KMS-11 (cell line): ENCODE measurements at regions not wholly inside any gene's neighbourhood (a gene's known extent, or its start where the extent isn't known, plus 50 kb on each side); places are given as distances from the start of the nearest gene placed in this dataset.

Source experiments
- H2AFZ ChIP-seq: fragments of 200-600 bp; sonication (generic); 2 replicates; pipeline ENCODE4 v1.6.1; 2016; ENCODE audit warnings: antibody characterized with exemption, mixed run types, low read depth
- H3K27ac ChIP-seq: fragments of 200-600 bp; sonication (generic); 2 replicates; pipeline ENCODE4 v1.6.1; 2016; ENCODE audit warnings: mild to moderate bottlenecking, mixed run types
- H3K27me3 ChIP-seq: fragments of 200-600 bp; sonication (generic); 2 replicates; pipeline ENCODE4 v1.6.1; 2017; ENCODE audit warnings: mild to moderate bottlenecking, low read depth, mixed run types, moderate library complexity; ENCODE audit not compliant: insufficient read depth
- H3K36me3 ChIP-seq: fragments of 200-600 bp; sonication (generic); 2 replicates; pipeline ENCODE4 v1.6.1; 2017; ENCODE audit warnings: mild to moderate bottlenecking, mixed run types; ENCODE audit not compliant: insufficient read depth
- H3K4me1 ChIP-seq: fragments of 200-600 bp; sonication (generic); 2 replicates; pipeline ENCODE4 v1.6.1; 2016; ENCODE audit warnings: mild to moderate bottlenecking, low read depth, mixed run types; ENCODE audit not compliant: poor library complexity, severe bottlenecking
- H3K4me2 ChIP-seq: fragments of 200-600 bp; sonication (generic); 2 replicates; pipeline ENCODE4 v1.7.0; 2016; ENCODE audit warnings: mild to moderate bottlenecking, mixed run types
- H3K4me3 ChIP-seq: fragments of 200-600 bp; sonication (generic); IDR thresholded peaks from 2 replicates; pipeline ENCODE4 v1.6.1; 2017; ENCODE audit warnings: low read depth, low read length, mixed read lengths; ENCODE audit not compliant: insufficient read depth
- H3K79me2 ChIP-seq: fragments of 200-600 bp; sonication (generic); 2 replicates; pipeline ENCODE4 v1.6.1; 2016; ENCODE audit warnings: low read depth, mixed run types; ENCODE audit not compliant: insufficient read depth
- H3K9ac ChIP-seq: fragments of 200-600 bp; sonication (generic); 2 replicates; pipeline ENCODE4 v1.6.1; 2016; ENCODE audit warnings: mild to moderate bottlenecking, mixed run types
- H4K20me1 ChIP-seq: fragments of 200-600 bp; sonication (generic); 2 replicates; pipeline ENCODE4 v1.6.1; 2016; ENCODE audit warnings: mild to moderate bottlenecking, mixed run types; ENCODE audit not compliant: insufficient read depth
- TF ChIP-seq, protein P1 (sequence below): fragments of 200-600 bp; sonication (generic); conservative IDR thresholded peaks from 2 replicates; pipeline ENCODE4 v1.6.1; 2017; ENCODE audit warnings: low read depth, mild to moderate bottlenecking, antibody characterized with exemption, low read length, moderate library complexity, mixed read lengths

DNA sequence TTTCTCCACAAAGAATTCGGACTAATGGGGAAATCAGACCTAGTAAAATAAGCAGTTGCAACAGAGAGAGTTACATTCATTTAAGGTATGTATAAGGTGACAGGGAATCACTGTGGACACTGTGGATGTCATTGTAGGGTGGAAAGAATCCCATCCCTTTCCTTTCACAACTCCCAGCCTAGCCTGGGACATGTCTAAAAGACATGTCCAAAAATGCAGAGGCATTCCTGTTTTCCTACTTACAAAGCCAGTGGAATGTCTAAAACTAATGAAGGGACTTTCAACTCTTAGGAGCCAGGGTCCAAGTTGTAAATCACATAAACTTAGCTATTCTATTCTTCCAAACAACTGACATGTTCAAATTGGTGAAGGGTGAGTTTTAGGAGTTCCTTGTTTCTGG, 511.0 kb downstream of the PRELID2 start:
- Histone ChIP-seq H3K4me3 (no peak overlapping the region), H3K27me3 (no peaks in the 10 kb centered on the region), H3K36me3 (no peaks in the 10 kb centered on the region), H3K27ac (no peak overlapping the region), H3K9ac (no peak overlapping the region), H3K4me1 (no peaks in the 10 kb centered on the region), H3K79me2 (no peaks in the 10 kb centered on the region), H4K20me1 (no peaks in the 10 kb centered on the region), H3K4me2 (no peak overlapping the region), H2AFZ (no peak overlapping the region)
- TF ChIP-seq, protein P1, sequence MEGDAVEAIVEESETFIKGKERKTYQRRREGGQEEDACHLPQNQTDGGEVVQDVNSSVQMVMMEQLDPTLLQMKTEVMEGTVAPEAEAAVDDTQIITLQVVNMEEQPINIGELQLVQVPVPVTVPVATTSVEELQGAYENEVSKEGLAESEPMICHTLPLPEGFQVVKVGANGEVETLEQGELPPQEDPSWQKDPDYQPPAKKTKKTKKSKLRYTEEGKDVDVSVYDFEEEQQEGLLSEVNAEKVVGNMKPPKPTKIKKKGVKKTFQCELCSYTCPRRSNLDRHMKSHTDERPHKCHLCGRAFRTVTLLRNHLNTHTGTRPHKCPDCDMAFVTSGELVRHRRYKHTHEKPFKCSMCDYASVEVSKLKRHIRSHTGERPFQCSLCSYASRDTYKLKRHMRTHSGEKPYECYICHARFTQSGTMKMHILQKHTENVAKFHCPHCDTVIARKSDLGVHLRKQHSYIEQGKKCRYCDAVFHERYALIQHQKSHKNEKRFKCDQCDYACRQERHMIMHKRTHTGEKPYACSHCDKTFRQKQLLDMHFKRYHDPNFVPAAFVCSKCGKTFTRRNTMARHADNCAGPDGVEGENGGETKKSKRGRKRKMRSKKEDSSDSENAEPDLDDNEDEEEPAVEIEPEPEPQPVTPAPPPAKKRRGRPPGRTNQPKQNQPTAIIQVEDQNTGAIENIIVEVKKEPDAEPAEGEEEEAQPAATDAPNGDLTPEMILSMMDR = no peak

DNA sequence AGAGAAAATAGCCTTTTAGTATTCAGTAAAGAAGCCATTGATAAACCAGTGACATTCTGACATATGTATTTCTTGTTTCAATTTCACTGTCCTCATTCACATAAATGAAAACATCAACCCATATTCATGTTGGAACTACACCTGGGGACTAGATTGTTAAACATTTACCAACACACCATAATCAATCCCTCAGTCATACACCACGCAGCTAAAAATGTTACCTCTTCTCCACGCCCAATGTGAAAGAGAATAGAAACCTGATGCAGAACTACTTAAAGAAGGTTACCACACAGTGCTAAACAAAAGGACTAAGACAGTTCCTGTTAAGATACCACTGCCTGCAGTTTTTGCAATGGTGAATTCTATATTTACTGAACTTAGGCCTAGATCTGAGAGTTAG, 518.9 kb downstream of the PRELID2 start:
- Histone ChIP-seq H3K27me3 (no peaks in the 10 kb centered on the region), H3K79me2 (no peaks in the 10 kb centered on the region), H3K4me2 (no peak overlapping the region), H3K4me3 (no peak overlapping the region), H3K27ac (no peak overlapping the region), H3K36me3 (no peaks in the 10 kb centered on the region), H4K20me1 (no peaks in the 10 kb centered on the region), H3K4me1 (no peaks in the 10 kb centered on the region), H2AFZ (no peak overlapping the region), H3K9ac (no peak overlapping the region)
- TF ChIP-seq, protein P1 = no peak

DNA sequence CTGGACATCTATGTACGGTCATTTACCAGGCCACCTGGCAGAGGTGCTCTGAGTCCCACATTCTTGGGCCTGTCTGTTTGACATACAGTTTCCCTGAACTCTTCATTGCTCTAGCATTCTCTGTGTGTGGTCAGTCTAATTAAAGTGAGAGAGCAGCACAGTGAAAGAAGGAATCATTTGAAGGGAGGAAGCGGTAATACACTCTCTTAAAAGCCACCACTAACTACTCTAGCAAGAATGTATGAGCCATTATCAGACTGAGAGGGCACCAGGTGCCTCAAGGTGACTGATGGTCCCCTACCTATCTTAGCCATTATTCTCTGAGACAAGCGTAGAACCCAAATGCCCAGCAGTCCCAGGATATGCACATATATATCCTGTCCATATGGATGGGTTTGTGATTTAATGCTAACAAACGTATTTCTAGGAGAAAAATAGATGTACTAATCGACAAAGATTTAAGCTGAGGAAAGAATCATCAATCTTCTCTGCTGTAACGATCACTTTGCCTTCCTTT, 527.2 kb downstream of the PRELID2 start:
- TF ChIP-seq, protein P1 = no peak
- H4K20me1 ChIP-seq = no peaks in the 10 kb centered on the region

DNA sequence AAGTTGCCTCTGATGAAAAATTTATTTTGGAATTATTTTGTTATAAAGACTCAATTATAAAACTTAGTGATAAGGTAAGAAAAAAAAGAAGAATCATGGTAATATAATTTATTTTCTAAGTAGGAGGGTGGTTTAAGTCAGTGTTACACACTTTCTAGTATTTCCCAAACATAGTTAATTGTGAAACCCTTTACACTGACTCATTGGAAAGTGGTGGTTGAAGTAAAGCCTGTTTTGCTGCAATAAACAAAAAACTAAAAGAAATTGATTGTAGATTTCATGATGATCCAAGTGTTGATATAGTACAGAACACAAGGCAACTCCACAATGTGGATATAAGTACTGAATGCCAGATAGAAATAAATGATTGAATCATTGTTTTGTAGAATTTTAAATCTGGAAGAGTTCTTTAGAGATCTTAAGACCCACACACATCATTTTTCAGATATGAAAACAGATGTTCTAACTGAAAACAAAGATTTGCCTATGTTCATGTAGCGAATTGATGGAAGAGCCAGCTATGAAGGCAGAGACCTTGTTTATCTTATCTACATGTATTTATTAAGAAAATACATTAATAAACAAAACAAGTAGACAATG, 539.8 kb downstream of the PRELID2 start:
- H4K20me1 ChIP-seq = no peaks in the 10 kb centered on the region
- H2AFZ ChIP-seq = no peak overlapping the region
- no peak overlapping the region for H3K9ac ChIP-seq
- no peaks in the 10 kb centered on the region for H3K79me2 ChIP-seq
- H3K27me3 ChIP-seq = no peaks in the 10 kb centered on the region
- H3K36me3 ChIP-seq = no peaks in the 10 kb centered on the region
- TF ChIP-seq, protein P1 = no peak
- no peak overlapping the region for H3K4me3 ChIP-seq
- H3K27ac ChIP-seq = no peak overlapping the region
- no peak overlapping the region for H3K4me2 ChIP-seq
- no peaks in the 10 kb centered on the region for H3K4me1 ChIP-seq

More for the DNA sequence above, 527.2 kb downstream of the PRELID2 start:
- H3K4me1 ChIP-seq = no peaks in the 10 kb centered on the region
- H3K27ac ChIP-seq = no peak overlapping the region
- no peaks in the 10 kb centered on the region for H3K27me3 ChIP-seq
- no peaks in the 10 kb centered on the region for H3K36me3 ChIP-seq
- H3K4me3 ChIP-seq = no peak overlapping the region
- H3K9ac ChIP-seq = no peak overlapping the region
- no peak overlapping the region for H2AFZ ChIP-seq
- H3K4me2 ChIP-seq = no peak overlapping the region
- no peaks in the 10 kb centered on the region for H3K79me2 ChIP-seq
